ENCODE measurements at regions not wholly inside any gene's neighbourhood (a gene's known extent, or its start where the extent isn't known, plus 50 kb on each side); places are given as distances from the start of the nearest gene placed in this dataset.

- no peak for DNase-seq (ENCODE audit: low read depth, low spot score)
Observed at GRCh38 chr2:66889632-66889882, 454.6 kb downstream of the MEIS1 start.

GRCh38 chr2:66890166-66890742 lies 455.3 kb downstream of the MEIS1 start:
- DNase-seq (ENCODE audit: low read depth, low spot score) = no peak

GRCh38 chr2:66895206-66895605 lies 460.3 kb downstream of the MEIS1 start:
- DNase-seq (ENCODE audit: low read depth, low spot score) = no peak

- no peak for DNase-seq (ENCODE audit: low read depth, low spot score)
Observed at GRCh38 chr2:66896131-66896530, 461.2 kb downstream of the MEIS1 start.

GRCh38 chr2:66897181-66897580 lies 462.3 kb downstream of the MEIS1 start:
- no peak for DNase-seq (ENCODE audit: low read depth, low spot score)

- DNase-seq (ENCODE audit: low read depth, low spot score) = no peak
Observed at GRCh38 chr2:66897691-66898150, 462.8 kb downstream of the MEIS1 start.

GRCh38 chr2:66899109-66899508 lies 464.2 kb downstream of the MEIS1 start:
- no peak for DNase-seq (ENCODE audit: low read depth, low spot score)

- DNase-seq (ENCODE audit: low read depth, low spot score) = no peak
Observed at GRCh38 chr2:66899648-66900047, 464.7 kb downstream of the MEIS1 start.

- DNase-seq (ENCODE audit: low read depth, low spot score) = no peak
Observed at GRCh38 chr2:66901344-66901743, 466.4 kb downstream of the MEIS1 start.

- DNase-seq (ENCODE audit: low read depth, low spot score) = no peak
Observed at GRCh38 chr2:66903183-66903582, 468.3 kb downstream of the MEIS1 start.

- DNase-seq (ENCODE audit: low read depth, low spot score) = no peak
Observed at GRCh38 chr2:66903745-66904465, 469.0 kb downstream of the MEIS1 start.

- DNase-seq (ENCODE audit: low read depth, low spot score) = no peak
Observed at GRCh38 chr2:66915237-66915636, 480.3 kb downstream of the MEIS1 start.

- no peak for DNase-seq (ENCODE audit: low read depth, low spot score)
Observed at GRCh38 chr2:66919286-66919685, 477.8 kb upstream of the ETAA1 start.

- no peak for DNase-seq (ENCODE audit: low read depth, low spot score)
Observed at GRCh38 chr2:66920415-66920814, 476.7 kb upstream of the ETAA1 start.

GRCh38 chr2:66925128-66925527 lies 472.0 kb upstream of the ETAA1 start:
- DNase-seq (ENCODE audit: low read depth, low spot score) = no peak

- no peak for DNase-seq (ENCODE audit: low read depth, low spot score)
Observed at GRCh38 chr2:66926594-66927112, 470.5 kb upstream of the ETAA1 start.

GRCh38 chr2:66929632-66930338 lies 467.3 kb upstream of the ETAA1 start:
- DNase-seq (ENCODE audit: low read depth, low spot score) = no peak

GRCh38 chr2:66930339-66931220 lies 466.6 kb upstream of the ETAA1 start:
- DNase-seq (ENCODE audit: low read depth, low spot score) = no peak

GRCh38 chr2:66938471-66938967 lies 458.6 kb upstream of the ETAA1 start:
- no peak for DNase-seq (ENCODE audit: low read depth, low spot score)

GRCh38 chr2:66940080-66940479 lies 457.1 kb upstream of the ETAA1 start:
- no peak for DNase-seq (ENCODE audit: low read depth, low spot score)

- DNase-seq (ENCODE audit: low read depth, low spot score) = no peak
Observed at GRCh38 chr2:66948234-66948633, 448.9 kb upstream of the ETAA1 start.

- no peak for DNase-seq (ENCODE audit: low read depth, low spot score)
Observed at GRCh38 chr2:66957198-66957597, 439.9 kb upstream of the ETAA1 start.

All from smooth muscle cell of the brain vasculature (primary cell).